RWPE2 (cell line): ENCODE measurements at regions not wholly inside any gene's neighbourhood (a gene's known extent, or its start where the extent isn't known, plus 50 kb on each side); places are given as distances from the start of the nearest gene placed in this dataset.

Experiments used
- ATAC-seq: fragments of 200-7000 bp; cut with Tn5 transposase; 3 replicates; pipeline ENCODE4 v1.9.1; 2021; ENCODE audit warnings: low read depth
- DNase-seq: peaks from one replicate; pipeline ENCODE4 v3.0.0-alpha.2; 2020; ENCODE audit warnings: low spot score
- H3K27ac ChIP-seq: fragments of 450-650 bp; 2 replicates; pipeline ENCODE4 v1.5.1; 2017; ENCODE audit warnings: mild to moderate bottlenecking; ENCODE audit not compliant: poor library complexity, severe bottlenecking
- H3K27me3 ChIP-seq: fragments of 250-450 bp; sonication (Bioruptor Pico); 2 replicates; pipeline ENCODE4 v1.5.1; 2021; ENCODE audit warnings: mild to moderate bottlenecking, moderate library complexity; ENCODE audit not compliant: insufficient read depth, poor library complexity, severe bottlenecking
- H3K36me3 ChIP-seq: fragments of 250-450 bp; sonication (Bioruptor Pico); 2 replicates; pipeline ENCODE4 v1.5.1; 2020; ENCODE audit warnings: low read depth, mild to moderate bottlenecking, moderate library complexity
- H3K4me1 ChIP-seq: fragments of 250-450 bp; sonication (Bioruptor Pico); 2 replicates; pipeline ENCODE4 v1.5.1; 2021; ENCODE audit warnings: mild to moderate bottlenecking, moderate library complexity; ENCODE audit not compliant: insufficient read depth, poor library complexity, severe bottlenecking
- H3K4me3 ChIP-seq: fragments of 250-450 bp; sonication (Bioruptor Pico); 2 replicates; pipeline ENCODE4 v1.5.1; 2021; ENCODE audit warnings: mild to moderate bottlenecking, moderate library complexity; ENCODE audit not compliant: severe bottlenecking
- H3K9me3 ChIP-seq: fragments of 250-450 bp; sonication (Bioruptor Pico); 2 replicates; pipeline ENCODE4 v1.5.1; 2021; ENCODE audit warnings: mild to moderate bottlenecking, moderate library complexity; ENCODE audit not compliant: severe bottlenecking
- TF ChIP-seq, protein P1 (sequence below): fragments of 450-650 bp; IDR thresholded peaks from one replicate; pipeline ENCODE4 v1.5.1; 2017; ENCODE audit warnings: mild to moderate bottlenecking, moderate library complexity; ENCODE audit not compliant: poor library complexity, severe bottlenecking

DNA sequence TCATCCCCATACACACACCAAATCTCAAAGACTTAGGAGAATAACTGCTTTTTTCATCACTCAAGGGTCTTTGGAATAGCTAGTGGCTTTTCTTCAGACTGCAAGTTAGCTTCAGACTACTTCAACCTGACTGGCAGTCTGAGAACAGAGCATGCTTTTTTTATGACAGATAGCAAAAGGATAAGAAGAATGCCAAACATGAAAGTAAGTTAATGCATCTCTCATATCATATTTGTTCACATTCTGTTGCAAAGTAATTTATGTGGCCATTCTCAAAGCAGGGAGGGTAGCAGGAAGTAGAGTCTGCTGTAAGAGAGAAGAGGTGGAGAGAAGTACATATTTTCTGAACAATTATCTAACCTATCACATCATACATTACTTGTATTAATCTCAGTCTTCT is 544.4 kb downstream of the ZPLD1 start:
- H3K27me3 ChIP-seq = peaks cover 3% of the 10 kb centered on the region
- no peak overlapping the region for H3K4me3 ChIP-seq
- no peak overlapping the region for H3K27ac ChIP-seq
- TF ChIP-seq, protein P1, sequence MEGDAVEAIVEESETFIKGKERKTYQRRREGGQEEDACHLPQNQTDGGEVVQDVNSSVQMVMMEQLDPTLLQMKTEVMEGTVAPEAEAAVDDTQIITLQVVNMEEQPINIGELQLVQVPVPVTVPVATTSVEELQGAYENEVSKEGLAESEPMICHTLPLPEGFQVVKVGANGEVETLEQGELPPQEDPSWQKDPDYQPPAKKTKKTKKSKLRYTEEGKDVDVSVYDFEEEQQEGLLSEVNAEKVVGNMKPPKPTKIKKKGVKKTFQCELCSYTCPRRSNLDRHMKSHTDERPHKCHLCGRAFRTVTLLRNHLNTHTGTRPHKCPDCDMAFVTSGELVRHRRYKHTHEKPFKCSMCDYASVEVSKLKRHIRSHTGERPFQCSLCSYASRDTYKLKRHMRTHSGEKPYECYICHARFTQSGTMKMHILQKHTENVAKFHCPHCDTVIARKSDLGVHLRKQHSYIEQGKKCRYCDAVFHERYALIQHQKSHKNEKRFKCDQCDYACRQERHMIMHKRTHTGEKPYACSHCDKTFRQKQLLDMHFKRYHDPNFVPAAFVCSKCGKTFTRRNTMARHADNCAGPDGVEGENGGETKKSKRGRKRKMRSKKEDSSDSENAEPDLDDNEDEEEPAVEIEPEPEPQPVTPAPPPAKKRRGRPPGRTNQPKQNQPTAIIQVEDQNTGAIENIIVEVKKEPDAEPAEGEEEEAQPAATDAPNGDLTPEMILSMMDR = no peak
- no peak for DNase-seq
- H3K9me3 ChIP-seq = no peaks in the 10 kb centered on the region
- H3K4me1 ChIP-seq = peaks cover 3% of the 10 kb centered on the region
- H3K36me3 ChIP-seq = no peaks in the 10 kb centered on the region
- no peak for ATAC-seq

DNA sequence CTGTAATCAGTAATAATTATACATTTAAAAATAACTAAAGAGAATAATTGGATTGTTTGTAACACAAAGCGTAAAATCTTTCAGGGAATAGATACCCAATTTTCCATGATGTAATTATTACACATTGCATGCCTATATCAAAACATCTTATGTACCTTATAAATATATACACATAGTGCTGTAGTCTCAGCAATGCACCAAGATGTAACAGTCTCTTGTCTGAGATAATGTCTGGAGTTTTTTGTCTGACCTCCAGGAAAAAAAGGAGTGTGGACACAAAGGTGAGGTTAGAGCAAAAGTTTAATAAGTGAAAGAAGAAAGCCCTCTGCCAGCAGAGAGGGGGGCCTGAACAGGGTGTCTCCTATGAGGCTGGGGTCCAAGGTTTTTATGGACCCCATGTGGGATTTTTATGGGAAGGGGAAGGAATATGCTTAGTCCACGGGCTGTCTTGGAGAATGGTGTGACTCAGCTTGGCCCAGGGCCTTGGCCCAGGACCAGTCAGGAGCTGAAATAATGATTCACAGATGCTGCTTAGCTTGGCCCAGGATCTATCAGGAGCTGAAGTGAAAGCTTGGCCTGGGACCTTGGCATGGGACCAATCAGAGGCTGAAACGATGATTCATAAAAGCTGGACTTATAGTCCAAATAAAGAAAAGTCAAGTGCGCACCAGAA is 545.0 kb downstream of the ZPLD1 start:
- no peaks in the 10 kb centered on the region for H3K9me3 ChIP-seq
- DNase-seq = peak; percentile 59
- H3K36me3 ChIP-seq = no peaks in the 10 kb centered on the region
- TF ChIP-seq, protein P1 = no peak
- ATAC-seq = peak; percentile 98
- peaks cover 3% of the 10 kb centered on the region for H3K27me3 ChIP-seq
- H3K4me1 ChIP-seq = peaks cover 3% of the 10 kb centered on the region
- no peak overlapping the region for H3K27ac ChIP-seq
- H3K4me3 ChIP-seq = no peak overlapping the region

DNA sequence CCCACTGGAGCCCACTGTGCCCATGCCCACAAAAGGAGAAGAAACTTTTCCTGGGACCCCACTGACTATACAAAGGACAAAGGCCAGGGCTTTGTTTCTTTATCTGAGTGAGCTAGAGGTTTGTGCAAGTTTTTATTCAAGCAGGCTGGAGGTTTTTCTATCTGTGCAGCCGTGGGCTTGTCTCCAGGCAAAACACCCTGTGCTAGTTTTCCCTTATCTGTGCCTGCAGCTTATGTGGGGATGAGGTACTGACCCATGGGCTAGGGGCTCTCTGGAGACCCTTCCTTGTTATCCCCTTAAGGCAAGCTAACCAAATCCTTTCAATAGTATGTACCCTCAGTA is 545.5 kb downstream of the ZPLD1 start:
- H3K9me3 ChIP-seq = no peaks in the 10 kb centered on the region
- no peak overlapping the region for H3K4me3 ChIP-seq
- peaks cover 3% of the 10 kb centered on the region for H3K4me1 ChIP-seq
- H3K27me3 ChIP-seq = peaks cover 3% of the 10 kb centered on the region
- H3K27ac ChIP-seq = no peak overlapping the region
- no peaks in the 10 kb centered on the region for H3K36me3 ChIP-seq
- DNase-seq (no peak), ATAC-seq (no peak; the same call in 2 of the 3 replicates)
- TF ChIP-seq, protein P1 = no peak

DNA sequence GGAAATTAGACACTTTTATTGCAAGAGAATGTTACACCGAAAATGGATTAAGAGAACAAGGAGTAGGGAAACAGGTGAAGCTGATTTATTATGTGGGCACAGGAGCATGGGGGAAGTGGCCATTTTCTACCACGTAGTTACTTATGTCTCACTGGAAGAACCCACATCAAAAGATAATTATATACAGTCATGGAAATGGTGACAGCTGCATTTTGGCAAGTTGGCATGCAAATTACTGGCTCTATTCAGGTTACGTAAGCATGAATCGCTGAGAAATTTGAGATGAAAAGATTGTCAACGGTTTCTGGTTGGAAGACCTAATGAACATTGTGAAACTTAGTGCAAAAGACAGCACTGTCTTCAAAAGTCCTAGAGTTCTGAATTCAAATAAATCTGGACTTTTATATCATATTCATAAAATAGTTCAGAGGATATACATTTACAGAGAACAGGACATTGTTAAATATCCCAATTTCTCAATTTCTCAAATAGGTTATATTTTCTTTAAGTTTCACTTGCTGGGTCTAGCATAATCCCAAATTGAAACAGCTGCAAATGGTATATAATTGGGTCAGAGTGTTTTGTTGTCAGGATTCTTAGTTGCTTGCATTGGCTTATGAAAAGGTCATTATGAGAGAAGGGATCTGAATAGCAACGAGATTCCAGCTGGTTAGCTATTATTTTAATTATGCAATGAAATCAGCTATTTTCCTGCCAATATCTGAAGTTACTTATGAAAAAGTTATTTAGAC is 567.8 kb downstream of the ZPLD1 start:
- no peaks in the 10 kb centered on the region for H3K9me3 ChIP-seq
- ATAC-seq (no peak), DNase-seq (no peak)
- no peaks in the 10 kb centered on the region for H3K36me3 ChIP-seq
- TF ChIP-seq, protein P1 = no peak
- H3K4me3 ChIP-seq = no peak overlapping the region
- H3K27ac ChIP-seq = no peak overlapping the region
- no peaks in the 10 kb centered on the region for H3K27me3 ChIP-seq
- no peaks in the 10 kb centered on the region for H3K4me1 ChIP-seq
